ENCODE measurements at regions not wholly inside any gene's neighbourhood (a gene's known extent, or its start where the extent isn't known, plus 50 kb on each side); places are given as distances from the start of the nearest gene placed in this dataset.
"Not testable (repeated sequence)": the region's sequence is repeated elsewhere in the genome, so short reads cannot be mapped to it uniquely, and the experiment has no call there.

GRCh38 chr21:25531538-25532250 lies 75.6 kb downstream of the MRPL39 start:
- not testable (repeated sequence) for H3K4me1 ChIP-seq (ENCODE audit: insufficient read depth, low read length); H3K36me3 ChIP-seq (ENCODE audit: insufficient read depth, low read length); H3K27me3 ChIP-seq (ENCODE audit: insufficient read depth, low read length); H3K4me3 ChIP-seq (ENCODE audit: low read length); H3K27ac ChIP-seq (ENCODE audit: low read depth, low read length); H3K9ac ChIP-seq (ENCODE audit: low read depth, low read length); H3K9me3 ChIP-seq (ENCODE audit: insufficient read depth, low read depth, low read length)
- 97% methylated on average over 12 of the region's 12 CpGs for WGBS

GRCh38 chr21:25528515-25528914 lies 78.8 kb downstream of the MRPL39 start:
- no peaks in the 10 kb centered on the region for H3K9me3 ChIP-seq (ENCODE audit: insufficient read depth, low read depth, low read length)
- H3K27me3 ChIP-seq (ENCODE audit: insufficient read depth, low read length) = no peaks in the 10 kb centered on the region
- no peak overlapping the region for H3K9ac ChIP-seq (ENCODE audit: low read depth, low read length)
- no peak overlapping the region for H3K27ac ChIP-seq (ENCODE audit: low read depth, low read length)
- H3K4me3 ChIP-seq (ENCODE audit: low read length) = no peak overlapping the region
- H3K4me1 ChIP-seq (ENCODE audit: insufficient read depth, low read length) = no peaks in the 10 kb centered on the region
- H3K36me3 ChIP-seq (ENCODE audit: insufficient read depth, low read length) = no peaks in the 10 kb centered on the region
- WGBS = no CpG with 5 or more reads among the region's 2 CpGs

- WGBS = 70% methylated on average over 3 of the region's 3 CpGs
- H3K4me1 ChIP-seq (ENCODE audit: insufficient read depth, low read length) = peaks cover 13% of the 10 kb centered on the region
- H3K36me3 ChIP-seq (ENCODE audit: insufficient read depth, low read length) = no peaks in the 10 kb centered on the region
- no peak overlapping the region for H3K4me3 ChIP-seq (ENCODE audit: low read length)
- no peaks in the 10 kb centered on the region for H3K27me3 ChIP-seq (ENCODE audit: insufficient read depth, low read length)
- H3K27ac ChIP-seq (ENCODE audit: low read depth, low read length) = no peak overlapping the region
- H3K9ac ChIP-seq (ENCODE audit: low read depth, low read length) = no peak overlapping the region
- no peaks in the 10 kb centered on the region for H3K9me3 ChIP-seq (ENCODE audit: insufficient read depth, low read depth, low read length)
These were observed 88.8 kb downstream of the MRPL39 start for GRCh38 chr21:25518491-25518911.

GRCh38 chr21:25515484-25516405 lies 91.5 kb downstream of the MRPL39 start:
- H3K27me3 ChIP-seq (ENCODE audit: insufficient read depth, low read length) = no peaks in the 10 kb centered on the region
- no peak overlapping the region for H3K4me3 ChIP-seq (ENCODE audit: low read length)
- H3K9me3 ChIP-seq (ENCODE audit: insufficient read depth, low read depth, low read length) = no peaks in the 10 kb centered on the region
- H3K9ac ChIP-seq (ENCODE audit: low read depth, low read length) = no peak overlapping the region
- 81% methylated on average over 3 of the region's 3 CpGs for WGBS
- peaks cover 17% of the 10 kb centered on the region for H3K4me1 ChIP-seq (ENCODE audit: insufficient read depth, low read length)
- H3K27ac ChIP-seq (ENCODE audit: low read depth, low read length) = no peak overlapping the region
- H3K36me3 ChIP-seq (ENCODE audit: insufficient read depth, low read length) = no peaks in the 10 kb centered on the region

GRCh38 chr21:25513810-25514209 lies 93.5 kb downstream of the MRPL39 start:
- Histone ChIP-seq H3K9ac (ENCODE audit: low read depth, low read length) (no peak overlapping the region), H3K27ac (ENCODE audit: low read depth, low read length) (no peak overlapping the region), H3K4me3 (ENCODE audit: low read length) (no peak overlapping the region), H3K27me3 (ENCODE audit: insufficient read depth, low read length) (no peaks in the 10 kb centered on the region), H3K36me3 (ENCODE audit: insufficient read depth, low read length) (no peaks in the 10 kb centered on the region), H3K9me3 (ENCODE audit: insufficient read depth, low read depth, low read length) (no peaks in the 10 kb centered on the region), H3K4me1 (ENCODE audit: insufficient read depth, low read length) (peaks cover 15% of the 10 kb centered on the region)
- 95% methylated on average over 5 of the region's 5 CpGs for WGBS

- Histone ChIP-seq H3K27ac (ENCODE audit: low read depth, low read length) (no peak overlapping the region), H3K9me3 (ENCODE audit: insufficient read depth, low read depth, low read length) (no peaks in the 10 kb centered on the region), H3K36me3 (ENCODE audit: insufficient read depth, low read length) (no peaks in the 10 kb centered on the region), H3K4me1 (ENCODE audit: insufficient read depth, low read length) (0 out of 2 replicates have a peak, but pooled peaks cover 4% of the 10 kb centered on the region), H3K9ac (ENCODE audit: low read depth, low read length) (no peak overlapping the region), H3K27me3 (ENCODE audit: insufficient read depth, low read length) (no peaks in the 10 kb centered on the region), H3K4me3 (ENCODE audit: low read length) (no peak overlapping the region)
- WGBS = 91% methylated on average over 7 of the region's 7 CpGs
These were observed 94.9 kb downstream of the MRPL39 start for GRCh38 chr21:25512095-25513081.

GRCh38 chr21:25509862-25510261 lies 97.4 kb downstream of the MRPL39 start:
- Histone ChIP-seq H3K9me3 (ENCODE audit: insufficient read depth, low read depth, low read length) (no peaks in the 10 kb centered on the region), H3K9ac (ENCODE audit: low read depth, low read length) (no peak overlapping the region), H3K36me3 (ENCODE audit: insufficient read depth, low read length) (no peaks in the 10 kb centered on the region), H3K4me1 (ENCODE audit: insufficient read depth, low read length) (0 out of 2 replicates have a peak, but pooled peaks cover 4% of the 10 kb centered on the region), H3K27ac (ENCODE audit: low read depth, low read length) (no peak overlapping the region), H3K27me3 (ENCODE audit: insufficient read depth, low read length) (no peaks in the 10 kb centered on the region), H3K4me3 (ENCODE audit: low read length) (no peak overlapping the region)
- WGBS = no CpG with 5 or more reads among the region's 2 CpGs

- no peaks in the 10 kb centered on the region for H3K36me3 ChIP-seq (ENCODE audit: insufficient read depth, low read length)
- no peak overlapping the region for H3K9ac ChIP-seq (ENCODE audit: low read depth, low read length)
- H3K4me1 ChIP-seq (ENCODE audit: insufficient read depth, low read length) = 0 out of 2 replicates have a peak, but pooled peaks cover 4% of the 10 kb centered on the region
- H3K9me3 ChIP-seq (ENCODE audit: insufficient read depth, low read depth, low read length) = no peaks in the 10 kb centered on the region
- no peaks in the 10 kb centered on the region for H3K27me3 ChIP-seq (ENCODE audit: insufficient read depth, low read length)
- H3K4me3 ChIP-seq (ENCODE audit: low read length) = no peak overlapping the region
- H3K27ac ChIP-seq (ENCODE audit: low read depth, low read length) = no peak overlapping the region
- WGBS = 85% methylated on average over 3 of the region's 3 CpGs
These were observed 98.9 kb downstream of the MRPL39 start for GRCh38 chr21:25508364-25508763.

GRCh38 chr21:25507522-25507921 lies 99.8 kb downstream of the MRPL39 start:
- H3K27ac ChIP-seq (ENCODE audit: low read depth, low read length) = no peak overlapping the region
- no peaks in the 10 kb centered on the region for H3K9me3 ChIP-seq (ENCODE audit: insufficient read depth, low read depth, low read length)
- no peaks in the 10 kb centered on the region for H3K36me3 ChIP-seq (ENCODE audit: insufficient read depth, low read length)
- no peaks in the 10 kb centered on the region for H3K27me3 ChIP-seq (ENCODE audit: insufficient read depth, low read length)
- H3K4me1 ChIP-seq (ENCODE audit: insufficient read depth, low read length) = no peaks in the 10 kb centered on the region
- no peak overlapping the region for H3K4me3 ChIP-seq (ENCODE audit: low read length)
- H3K9ac ChIP-seq (ENCODE audit: low read depth, low read length) = no peak overlapping the region

GRCh38 chr21:25506887-25507286 lies 100.4 kb downstream of the MRPL39 start:
- Histone ChIP-seq H3K9ac (ENCODE audit: low read depth, low read length) (no peak overlapping the region), H3K4me1 (ENCODE audit: insufficient read depth, low read length) (no peaks in the 10 kb centered on the region), H3K4me3 (ENCODE audit: low read length) (no peak overlapping the region), H3K36me3 (ENCODE audit: insufficient read depth, low read length) (no peaks in the 10 kb centered on the region), H3K27ac (ENCODE audit: low read depth, low read length) (no peak overlapping the region), H3K27me3 (ENCODE audit: insufficient read depth, low read length) (no peaks in the 10 kb centered on the region), H3K9me3 (ENCODE audit: insufficient read depth, low read depth, low read length) (no peaks in the 10 kb centered on the region)
- WGBS = 92% methylated on average over 6 of the region's 6 CpGs

Measured in HUES64 (cell line).